ENCODE measurements at regions not wholly inside any gene's neighbourhood (a gene's known extent, or its start where the extent isn't known, plus 50 kb on each side); places are given as distances from the start of the nearest gene placed in this dataset.
"Not testable (repeated sequence)": the region's sequence is repeated elsewhere in the genome, so short reads cannot be mapped to it uniquely, and the experiment has no call there.

GRCh38 chr10:44569193-44570091 lies 184.5 kb upstream of the CXCL12 start:
- no peak for DNase-seq

- DNase-seq: no peak
Measured at GRCh38 chr10:44571701-44572100, 186.8 kb upstream of the CXCL12 start.

GRCh38 chr10:44572146-44572545 lies 187.2 kb upstream of the CXCL12 start:
- no peak for DNase-seq

GRCh38 chr10:44573821-44574220 lies 188.9 kb upstream of the CXCL12 start:
- DNase-seq: no peak

- DNase-seq: no peak
Measured at GRCh38 chr10:44574596-44575480, 189.9 kb upstream of the CXCL12 start.

- DNase-seq: no peak
Measured at GRCh38 chr10:44575601-44576380, 190.9 kb upstream of the CXCL12 start.

- DNase-seq: peak; percentile 67
Measured at GRCh38 chr10:44576702-44577191, 191.8 kb upstream of the CXCL12 start.

GRCh38 chr10:44577533-44577932 lies 192.6 kb upstream of the CXCL12 start:
- no peak for DNase-seq

- no peak for DNase-seq
Measured at GRCh38 chr10:44578271-44578670, 193.4 kb upstream of the CXCL12 start.

- DNase-seq: not testable (repeated sequence)
Measured at GRCh38 chr10:44578963-44579362, 194.1 kb upstream of the CXCL12 start.

- DNase-seq: no peak
Measured at GRCh38 chr10:44581996-44582395, 197.1 kb upstream of the CXCL12 start.

GRCh38 chr10:44587488-44588318 lies 202.8 kb upstream of the CXCL12 start:
- DNase-seq: no peak

- DNase-seq: no peak
Measured at GRCh38 chr10:44589181-44589943, 204.5 kb upstream of the CXCL12 start.

GRCh38 chr10:44589944-44590449 lies 205.1 kb upstream of the CXCL12 start:
- DNase-seq: no peak

GRCh38 chr10:44591911-44592310 lies 207.0 kb upstream of the CXCL12 start:
- DNase-seq: no peak

- DNase-seq: no peak
Measured at GRCh38 chr10:44593952-44594351, 209.1 kb upstream of the CXCL12 start.

GRCh38 chr10:44607116-44607515 lies 222.2 kb upstream of the CXCL12 start:
- no peak for DNase-seq

- no peak for DNase-seq
Measured at GRCh38 chr10:44618910-44619309, 234.0 kb upstream of the CXCL12 start.

- no peak for DNase-seq
Measured at GRCh38 chr10:44619521-44619920, 234.6 kb upstream of the CXCL12 start.

GRCh38 chr10:44619975-44620374 lies 235.1 kb upstream of the CXCL12 start:
- no peak for DNase-seq

Data from activated effector memory CD4-positive, alpha-beta T cell treated with anti-CD3 and anti-CD28 coated beads, Interleukin-2, amount 50 U/mL, for 16 hours (primary cell).